GM21381 (cell line): ENCODE measurements at regions not wholly inside any gene's neighbourhood (a gene's known extent, or its start where the extent isn't known, plus 50 kb on each side); places are given as distances from the start of the nearest gene placed in this dataset.
"Not testable (repeated sequence)": the region's sequence is repeated elsewhere in the genome, so short reads cannot be mapped to it uniquely, and the experiment has no call there.

Experiments used
- ATAC-seq: cut with Tn5 transposase; IDR thresholded peaks from one replicate; pipeline ENCODE4 v1.9.1; 2021; ENCODE audit warnings: mild to moderate bottlenecking, moderate library complexity; ENCODE audit not compliant: unreplicated experiment

DNA sequence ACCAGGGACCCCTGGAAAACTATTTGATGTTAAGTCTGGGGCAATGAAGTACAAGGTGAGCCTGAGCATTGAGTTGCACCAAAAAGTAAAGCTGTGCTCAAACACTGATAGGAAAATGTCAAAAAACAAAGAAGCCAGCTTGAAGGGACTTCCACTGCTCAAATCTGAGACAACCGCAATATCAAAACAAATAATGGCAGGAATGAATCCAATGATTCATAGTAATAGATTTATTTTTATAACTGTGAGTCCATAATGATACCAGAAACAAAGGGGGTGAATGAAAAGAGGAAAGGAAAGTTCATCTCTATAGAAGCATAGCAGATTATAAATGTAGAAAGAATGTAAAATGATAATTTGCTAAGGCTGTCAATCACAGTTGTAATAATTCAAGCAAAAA lies 237.3 kb upstream of the ZBTB20 start:
- ATAC-seq: no peak

GRCh38 chr3:115385774-115386730 lies 237.3 kb upstream of the GAP43 start:
- no peak for ATAC-seq

GRCh38 chr3:115388166-115388565 lies 235.1 kb upstream of the GAP43 start:
- ATAC-seq: no peak

GRCh38 chr3:115388811-115389210 lies 234.5 kb upstream of the GAP43 start:
- no peak for ATAC-seq

GRCh38 chr3:115396801-115397200 lies 226.5 kb upstream of the GAP43 start:
- ATAC-seq: no peak

DNA sequence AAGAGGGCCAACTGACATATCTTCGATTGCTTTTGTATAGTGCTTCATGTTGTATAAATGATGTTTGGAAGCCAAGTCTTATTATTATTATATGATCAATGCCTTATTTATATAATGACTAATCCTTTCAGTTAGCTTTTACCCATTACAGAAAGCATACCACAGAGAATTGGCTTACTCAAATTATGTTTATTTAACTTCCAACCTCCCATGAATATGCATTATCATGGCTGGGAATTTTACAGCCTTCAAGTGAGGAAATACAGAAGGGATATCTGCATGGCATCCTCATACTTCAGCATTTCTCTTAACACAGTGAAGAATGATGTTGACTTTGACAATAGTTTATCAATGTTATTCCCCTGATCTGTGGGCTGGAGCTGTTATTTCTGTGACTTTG lies 225.9 kb upstream of the GAP43 start:
- no peak for ATAC-seq

DNA sequence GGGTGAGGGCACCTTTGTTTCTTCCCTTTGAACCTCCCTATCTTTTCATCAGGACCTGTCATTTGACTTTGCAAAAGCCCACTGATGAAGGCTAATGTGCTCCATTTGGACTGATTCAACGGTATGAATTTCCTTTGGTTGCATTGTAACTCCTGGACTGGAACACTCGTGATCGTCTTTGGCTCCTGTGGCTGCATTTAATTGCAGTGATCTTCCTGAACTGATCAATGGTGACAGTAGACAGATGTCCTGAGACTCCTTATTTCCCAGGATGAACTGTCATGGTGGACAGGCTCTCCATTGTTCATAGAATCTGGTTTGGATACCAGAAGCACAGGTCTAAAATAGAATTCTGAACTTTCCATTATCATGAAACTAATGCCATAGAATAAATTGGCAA lies 224.8 kb upstream of the GAP43 start:
- no peak for ATAC-seq

DNA sequence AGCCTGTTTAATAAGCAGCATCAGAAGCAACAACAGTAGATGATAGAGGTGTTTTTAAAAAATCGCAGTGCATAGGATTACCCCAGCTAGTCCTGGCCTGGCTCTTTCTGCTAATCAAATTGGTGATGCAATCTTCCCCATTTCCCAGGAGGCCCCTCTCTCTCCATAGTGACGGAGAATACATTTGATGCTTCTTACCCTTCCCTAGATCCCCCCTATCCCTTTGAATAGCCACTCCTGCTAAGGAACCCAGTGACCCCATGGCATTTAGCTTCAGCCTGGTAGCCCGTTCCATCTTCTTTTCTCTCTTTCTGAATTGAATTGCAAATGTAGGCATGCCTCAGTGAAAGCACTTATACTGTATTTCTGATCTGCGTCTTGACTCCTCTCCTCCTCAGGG lies 223.6 kb upstream of the GAP43 start:
- ATAC-seq: no peak

- ATAC-seq: no peak
Measured at GRCh38 chr3:115401298-115401697, 222.0 kb upstream of the GAP43 start.

GRCh38 chr3:115401851-115402501 lies 221.3 kb upstream of the GAP43 start:
- ATAC-seq: no peak

DNA sequence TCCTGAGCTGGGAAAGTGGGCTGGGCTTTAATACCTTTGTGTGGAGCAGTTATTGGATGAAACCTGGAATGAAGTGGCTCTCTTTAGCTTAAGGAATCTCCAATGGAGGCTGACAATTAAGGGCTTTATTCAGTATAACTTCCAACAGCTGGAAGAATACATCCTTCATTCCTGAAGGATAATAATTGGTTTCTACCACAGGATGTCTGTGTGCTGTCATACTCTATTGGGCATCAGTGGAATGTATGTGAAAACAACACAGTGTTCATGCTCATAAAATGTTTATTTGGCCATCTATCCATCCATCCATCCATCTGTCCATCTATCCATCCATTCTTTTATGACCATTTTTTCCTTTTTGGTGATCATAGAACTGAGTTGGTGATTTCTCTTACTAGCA lies 220.7 kb upstream of the GAP43 start:
- ATAC-seq: no peak

- ATAC-seq: no peak
Measured at GRCh38 chr3:115403786-115404185, 219.5 kb upstream of the GAP43 start.

GRCh38 chr3:115409596-115409995 lies 213.7 kb upstream of the GAP43 start:
- ATAC-seq: no peak

GRCh38 chr3:115414610-115415009 lies 208.7 kb upstream of the GAP43 start:
- not testable (repeated sequence) for ATAC-seq

GRCh38 chr3:115415246-115415996 lies 207.9 kb upstream of the GAP43 start:
- no peak for ATAC-seq

DNA sequence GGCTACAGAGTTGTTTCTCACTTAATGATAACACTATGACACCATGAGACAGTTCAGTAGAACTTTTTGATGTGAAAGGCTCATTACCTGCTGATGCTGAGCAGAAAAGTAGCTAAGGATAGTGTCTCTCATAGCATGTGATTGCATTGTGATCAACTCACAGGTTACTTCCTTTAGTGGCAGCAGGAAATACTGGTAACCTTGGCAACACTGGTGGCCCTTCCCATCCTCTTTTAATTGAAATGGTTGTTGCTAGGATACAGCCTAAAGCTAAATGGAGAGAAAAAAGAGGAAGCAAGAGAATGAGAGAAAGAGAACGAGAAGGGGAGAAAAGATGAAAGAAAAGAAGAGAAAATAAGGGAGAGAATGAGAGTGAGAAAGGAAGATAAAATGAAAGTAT lies 204.7 kb upstream of the GAP43 start:
- ATAC-seq: no peak

DNA sequence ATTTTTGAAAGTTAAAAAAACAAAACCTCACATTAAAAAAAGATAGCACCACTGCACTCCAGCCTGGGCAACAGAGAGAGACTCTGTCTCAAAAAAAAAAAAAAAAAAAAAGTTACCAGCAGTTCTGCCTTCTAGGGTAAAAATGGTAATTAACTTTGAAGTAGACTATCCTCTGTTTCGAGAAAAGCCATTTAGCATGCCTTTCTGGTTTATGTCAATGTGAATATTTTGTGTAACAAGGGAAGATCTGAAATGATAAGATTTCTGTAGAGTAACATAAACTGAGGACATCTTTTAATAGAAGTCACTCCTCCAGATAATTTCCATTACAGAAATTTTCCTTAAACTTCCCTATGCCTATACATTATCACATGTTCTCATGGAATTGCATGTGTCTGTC lies 203.2 kb upstream of the GAP43 start:
- ATAC-seq: no peak

DNA sequence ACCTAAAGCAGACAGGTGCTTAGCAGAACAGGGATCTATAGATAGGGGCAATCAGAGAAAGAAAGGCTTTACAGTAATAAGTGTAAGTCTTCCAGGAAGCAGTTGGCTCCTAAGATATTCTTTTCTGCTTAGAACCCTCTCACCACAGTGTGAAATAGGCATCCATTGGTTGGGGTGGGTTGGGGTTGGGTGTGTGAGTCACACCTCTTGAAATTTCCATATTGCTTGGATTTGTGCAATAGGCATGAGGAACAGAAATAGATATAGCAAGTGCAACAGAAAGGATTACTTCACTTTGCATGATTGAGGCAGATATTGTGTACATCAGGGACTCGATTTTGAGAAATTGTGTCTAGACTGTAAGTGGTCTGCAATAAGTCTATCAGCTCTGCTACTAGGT lies 200.1 kb upstream of the GAP43 start:
- ATAC-seq: no peak

- ATAC-seq: no peak
Measured at GRCh38 chr3:115428841-115429240, 194.5 kb upstream of the GAP43 start.

- ATAC-seq: no peak
Measured at GRCh38 chr3:115436767-115437301, 186.5 kb upstream of the GAP43 start.

DNA sequence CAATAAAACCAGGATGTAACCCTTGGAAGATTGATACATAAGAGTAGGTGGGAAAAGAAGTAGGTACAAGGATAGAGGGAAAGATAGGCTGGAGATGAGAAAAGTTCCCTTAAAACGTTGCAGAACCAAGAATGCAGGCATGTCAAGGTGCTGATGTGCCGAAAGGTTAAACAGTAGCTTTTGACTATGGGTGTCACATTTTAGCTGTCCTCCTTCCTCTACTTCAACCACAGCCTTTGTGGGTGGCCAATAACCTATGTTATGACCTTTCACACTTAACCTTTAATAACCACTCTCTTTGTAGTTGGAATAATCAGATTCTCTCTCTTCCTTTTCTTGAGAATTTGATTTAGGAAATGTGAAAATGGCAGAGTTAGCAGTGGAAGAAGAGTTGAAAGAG lies 184.5 kb upstream of the GAP43 start:
- ATAC-seq: no peak
